ENCODE measurements at regions not wholly inside any gene's neighbourhood (a gene's known extent, or its start where the extent isn't known, plus 50 kb on each side); places are given as distances from the start of the nearest gene placed in this dataset.
"Not testable (repeated sequence)": the region's sequence is repeated elsewhere in the genome, so short reads cannot be mapped to it uniquely, and the experiment has no call there.

GRCh38 chr15:26115229-26115943 is 252.3 kb upstream of the ATP10A start:
- Histone ChIP-seq H3K27me3 (ENCODE audit: insufficient read depth, low read length) (no peaks in the 10 kb centered on the region), H3K4me3 (ENCODE audit: low read length) (no peak overlapping the region), H3K9me3 (ENCODE audit: low read depth, low read length) (no peaks in the 10 kb centered on the region), H3K4me1 (ENCODE audit: insufficient read depth, low read length) (no peaks in the 10 kb centered on the region)

- H3K4me3 ChIP-seq (ENCODE audit: low read length); H3K27me3 ChIP-seq (ENCODE audit: insufficient read depth, low read length); H3K4me1 ChIP-seq (ENCODE audit: insufficient read depth, low read length); H3K9me3 ChIP-seq (ENCODE audit: low read depth, low read length): not testable (repeated sequence)
Measured at GRCh38 chr15:26114128-26114527, 251.0 kb upstream of the ATP10A start.

DNA sequence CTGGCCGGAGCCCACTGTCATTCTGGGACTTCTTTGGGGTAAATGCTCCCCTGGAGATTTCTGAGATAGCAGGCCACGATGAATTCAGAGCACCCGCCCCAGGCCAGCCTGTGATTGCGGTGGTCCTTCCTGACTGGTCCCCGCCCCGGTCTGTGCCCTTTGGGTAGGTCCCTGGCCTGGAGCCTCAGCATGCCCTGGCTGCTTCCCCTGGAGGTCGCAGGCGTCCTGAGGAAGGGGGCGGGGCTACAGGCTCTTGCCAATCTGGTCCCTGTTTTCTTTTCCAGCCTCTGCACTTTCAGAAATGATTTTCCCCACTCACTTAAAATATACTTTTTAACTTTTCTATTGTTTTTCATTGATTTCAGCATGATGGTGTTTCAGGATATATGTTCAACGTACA is 250.2 kb upstream of the ATP10A start:
- no peaks in the 10 kb centered on the region for H3K27me3 ChIP-seq (ENCODE audit: insufficient read depth, low read length)
- H3K9me3 ChIP-seq (ENCODE audit: low read depth, low read length) = no peaks in the 10 kb centered on the region
- H3K4me3 ChIP-seq (ENCODE audit: low read length) = no peak overlapping the region
- H3K4me1 ChIP-seq (ENCODE audit: insufficient read depth, low read length) = no peaks in the 10 kb centered on the region

GRCh38 chr15:26109203-26109602 is 246.1 kb upstream of the ATP10A start:
- H3K4me3 ChIP-seq (ENCODE audit: low read length) = no peak overlapping the region
- no peaks in the 10 kb centered on the region for H3K4me1 ChIP-seq (ENCODE audit: insufficient read depth, low read length)
- peaks cover 4% of the 10 kb centered on the region for H3K9me3 ChIP-seq (ENCODE audit: low read depth, low read length)
- peaks cover 2% of the 10 kb centered on the region for H3K27me3 ChIP-seq (ENCODE audit: insufficient read depth, low read length)

DNA sequence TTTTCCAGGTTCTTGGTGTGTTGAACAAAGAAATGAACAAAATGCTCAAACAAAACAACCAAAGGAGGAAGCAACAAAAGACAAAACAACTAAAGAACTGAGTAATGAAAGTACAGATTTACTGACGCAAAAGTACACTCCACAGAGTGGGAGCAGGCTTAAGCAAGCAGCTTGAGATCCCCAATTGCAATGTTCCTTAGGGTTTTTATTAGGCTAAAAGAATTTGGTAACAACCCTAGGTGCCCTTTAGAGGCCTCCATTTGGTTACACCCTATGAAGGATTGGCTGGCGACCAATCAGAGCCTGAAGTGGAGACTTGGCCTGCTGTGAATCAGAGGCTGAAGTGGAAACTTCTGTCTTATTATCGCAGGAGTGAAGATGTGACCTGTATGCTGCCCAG is 243.4 kb upstream of the ATP10A start:
- peaks cover 2% of the 10 kb centered on the region for H3K27me3 ChIP-seq (ENCODE audit: insufficient read depth, low read length)
- peaks cover 4% of the 10 kb centered on the region for H3K9me3 ChIP-seq (ENCODE audit: low read depth, low read length)
- H3K4me1 ChIP-seq (ENCODE audit: insufficient read depth, low read length) = no peaks in the 10 kb centered on the region
- H3K4me3 ChIP-seq (ENCODE audit: low read length) = no peak overlapping the region

DNA sequence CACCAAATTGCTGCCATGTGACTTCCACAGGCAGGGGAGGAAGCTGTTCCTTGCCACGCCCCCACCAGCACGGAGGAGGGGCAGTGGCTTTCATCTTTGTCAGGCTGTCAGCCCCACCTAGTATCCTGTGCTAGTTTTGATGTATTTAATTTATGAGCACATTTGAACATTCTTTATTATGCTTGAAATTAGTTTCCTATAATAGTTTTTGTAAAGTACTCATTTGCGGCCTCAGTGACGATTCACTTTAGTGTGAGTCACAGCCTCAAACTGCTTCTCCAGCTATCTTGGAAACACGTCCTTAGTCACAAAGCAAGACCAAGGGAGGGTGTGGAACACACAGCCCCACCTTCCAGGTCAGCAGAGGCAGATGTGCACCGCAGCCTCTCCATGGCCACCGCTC is 239.9 kb upstream of the ATP10A start:
- no peak overlapping the region for H3K4me3 ChIP-seq (ENCODE audit: low read length)
- H3K27me3 ChIP-seq (ENCODE audit: insufficient read depth, low read length) = peaks cover 2% of the 10 kb centered on the region
- H3K4me1 ChIP-seq (ENCODE audit: insufficient read depth, low read length) = no peaks in the 10 kb centered on the region
- peaks cover 4% of the 10 kb centered on the region for H3K9me3 ChIP-seq (ENCODE audit: low read depth, low read length)

DNA sequence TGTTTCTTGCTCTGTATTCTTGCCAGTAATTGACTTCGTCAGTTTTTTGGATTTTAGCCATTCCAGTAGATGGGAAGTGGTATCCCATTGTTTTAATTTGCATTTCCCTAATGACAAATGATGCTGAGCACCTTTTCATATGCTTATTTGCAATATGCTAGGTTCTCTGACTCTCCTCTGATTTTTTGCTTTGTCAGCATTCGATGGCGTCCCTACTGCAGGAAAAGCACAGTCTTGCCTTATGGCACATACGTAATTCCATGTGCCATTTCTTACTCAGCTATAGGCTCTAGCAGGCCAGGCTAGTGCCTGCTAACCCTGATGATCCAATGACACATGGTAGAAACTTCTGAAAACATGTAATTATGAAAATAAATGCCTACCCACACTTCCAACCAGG is 239.2 kb upstream of the ATP10A start:
- Histone ChIP-seq H3K27me3 (ENCODE audit: insufficient read depth, low read length) (peaks cover 2% of the 10 kb centered on the region), H3K4me3 (ENCODE audit: low read length) (no peak overlapping the region), H3K4me1 (ENCODE audit: insufficient read depth, low read length) (no peaks in the 10 kb centered on the region), H3K9me3 (ENCODE audit: low read depth, low read length) (peaks cover 4% of the 10 kb centered on the region)

GRCh38 chr15:26101443-26101842 is 238.3 kb upstream of the ATP10A start:
- Histone ChIP-seq H3K4me1 (ENCODE audit: insufficient read depth, low read length) (no peaks in the 10 kb centered on the region), H3K9me3 (ENCODE audit: low read depth, low read length) (peaks cover 3% of the 10 kb centered on the region), H3K27me3 (ENCODE audit: insufficient read depth, low read length) (no peaks in the 10 kb centered on the region), H3K4me3 (ENCODE audit: low read length) (no peak overlapping the region)

- peaks cover 3% of the 10 kb centered on the region for H3K27me3 ChIP-seq (ENCODE audit: insufficient read depth, low read length)
- no peak overlapping the region for H3K4me3 ChIP-seq (ENCODE audit: low read length)
- no peaks in the 10 kb centered on the region for H3K4me1 ChIP-seq (ENCODE audit: insufficient read depth, low read length)
- H3K9me3 ChIP-seq (ENCODE audit: low read depth, low read length) = no peaks in the 10 kb centered on the region
Measured at GRCh38 chr15:26098801-26099200, 235.7 kb upstream of the ATP10A start.

DNA sequence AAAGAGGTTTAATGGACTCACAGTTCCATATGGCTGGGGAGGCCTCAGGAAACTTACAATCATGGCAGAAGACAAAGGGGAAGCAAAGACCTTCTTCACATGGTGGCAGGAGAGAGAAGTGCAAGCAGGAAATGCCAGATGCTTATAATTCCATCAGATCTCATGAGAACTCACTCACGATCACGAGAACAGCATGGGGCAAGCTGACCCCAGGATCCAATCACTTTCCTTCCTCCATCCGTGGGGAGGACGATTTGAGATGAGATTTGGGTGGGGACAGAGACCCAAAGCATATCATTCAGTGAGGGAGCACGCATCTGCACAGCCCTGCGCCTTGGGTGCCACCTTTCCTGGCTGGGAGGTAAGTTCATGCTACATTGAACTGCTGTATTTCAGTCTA is 234.1 kb upstream of the ATP10A start:
- Histone ChIP-seq H3K4me1 (ENCODE audit: insufficient read depth, low read length) (no peaks in the 10 kb centered on the region), H3K9me3 (ENCODE audit: low read depth, low read length) (no peaks in the 10 kb centered on the region), H3K27me3 (ENCODE audit: insufficient read depth, low read length) (peaks cover 8% of the 10 kb centered on the region), H3K4me3 (ENCODE audit: low read length) (no peak overlapping the region)

DNA sequence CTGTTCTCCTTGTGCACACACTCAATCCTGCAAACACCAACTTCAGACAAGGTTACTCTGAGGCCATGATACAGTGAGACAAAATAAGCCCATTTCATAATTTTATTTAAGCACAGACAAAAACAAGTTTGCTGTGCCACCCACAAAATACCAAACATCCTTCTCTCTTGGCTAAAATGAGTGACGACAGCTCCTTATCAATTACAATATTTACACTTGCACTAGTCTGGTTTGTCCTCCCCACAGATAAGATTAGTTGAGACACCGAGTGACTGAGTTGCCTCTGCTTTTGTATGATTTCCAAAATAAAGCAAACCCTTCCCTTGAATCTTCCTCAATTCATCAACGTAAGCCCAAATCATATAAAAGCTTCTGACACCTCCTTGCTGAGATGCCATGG is 233.5 kb upstream of the ATP10A start:
- H3K27me3 ChIP-seq (ENCODE audit: insufficient read depth, low read length) = peaks cover 8% of the 10 kb centered on the region

DNA sequence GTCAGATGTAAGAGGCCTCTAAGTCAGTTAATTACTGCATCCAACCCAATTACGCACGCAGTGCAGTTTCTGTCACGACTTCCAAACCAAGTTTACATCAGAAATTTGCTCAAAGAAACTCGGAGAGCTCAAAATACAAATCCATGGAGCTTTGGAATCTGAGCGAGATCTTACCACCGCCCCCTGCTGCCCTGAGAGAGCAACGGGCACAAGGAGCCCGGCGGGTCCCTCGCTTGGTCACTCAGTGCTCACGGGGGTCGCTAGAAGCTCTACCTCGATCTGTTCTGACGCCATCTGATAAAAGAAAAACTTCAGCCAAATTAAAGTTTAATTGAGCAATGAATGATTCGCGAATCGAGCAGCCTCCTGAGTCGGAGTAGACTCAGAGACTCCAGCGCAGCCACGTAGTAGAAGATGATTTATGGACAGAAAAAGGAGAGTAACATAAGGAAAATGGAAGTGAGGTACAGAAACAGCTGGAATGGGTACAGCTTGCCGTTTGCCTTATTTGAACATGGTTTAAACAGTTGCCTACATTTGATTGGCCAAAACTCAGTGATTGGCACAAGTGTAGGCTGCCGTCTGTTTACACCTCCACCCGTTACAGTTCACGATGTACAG is 232.7 kb upstream of the ATP10A start:
- Histone ChIP-seq H3K4me3 (ENCODE audit: low read length) (no peak overlapping the region), H3K27me3 (ENCODE audit: insufficient read depth, low read length) (peaks cover 8% of the 10 kb centered on the region), H3K4me1 (ENCODE audit: insufficient read depth, low read length) (no peaks in the 10 kb centered on the region), H3K9me3 (ENCODE audit: low read depth, low read length) (no peaks in the 10 kb centered on the region)

More for the DNA sequence above, 233.5 kb upstream of the ATP10A start:
- Histone ChIP-seq H3K9me3 (ENCODE audit: low read depth, low read length) (no peaks in the 10 kb centered on the region), H3K4me1 (ENCODE audit: insufficient read depth, low read length) (no peaks in the 10 kb centered on the region), H3K4me3 (ENCODE audit: low read length) (no peak overlapping the region)

- H3K9me3 ChIP-seq (ENCODE audit: low read depth, low read length) = no peaks in the 10 kb centered on the region
- peaks cover 8% of the 10 kb centered on the region for H3K27me3 ChIP-seq (ENCODE audit: insufficient read depth, low read length)
Measured at GRCh38 chr15:26091184-26091583, 228.1 kb upstream of the ATP10A start.

GRCh38 chr15:26087881-26088280 is 224.8 kb upstream of the ATP10A start:
- Histone ChIP-seq H3K27me3 (ENCODE audit: insufficient read depth, low read length) (no peaks in the 10 kb centered on the region), H3K4me3 (ENCODE audit: low read length) (no peak overlapping the region)

More at GRCh38 chr15:26091184-26091583, 228.1 kb upstream of the ATP10A start:
- no peak overlapping the region for H3K4me3 ChIP-seq (ENCODE audit: low read length)
- no peaks in the 10 kb centered on the region for H3K4me1 ChIP-seq (ENCODE audit: insufficient read depth, low read length)

GRCh38 chr15:26087395-26087794 is 224.3 kb upstream of the ATP10A start:
- H3K9me3 ChIP-seq (ENCODE audit: low read depth, low read length) = no peaks in the 10 kb centered on the region
- H3K4me1 ChIP-seq (ENCODE audit: insufficient read depth, low read length) = peaks cover 5% of the 10 kb centered on the region

More at GRCh38 chr15:26087881-26088280, 224.8 kb upstream of the ATP10A start:
- H3K4me1 ChIP-seq (ENCODE audit: insufficient read depth, low read length) = peaks cover 1% of the 10 kb centered on the region
- H3K9me3 ChIP-seq (ENCODE audit: low read depth, low read length) = no peaks in the 10 kb centered on the region

DNA sequence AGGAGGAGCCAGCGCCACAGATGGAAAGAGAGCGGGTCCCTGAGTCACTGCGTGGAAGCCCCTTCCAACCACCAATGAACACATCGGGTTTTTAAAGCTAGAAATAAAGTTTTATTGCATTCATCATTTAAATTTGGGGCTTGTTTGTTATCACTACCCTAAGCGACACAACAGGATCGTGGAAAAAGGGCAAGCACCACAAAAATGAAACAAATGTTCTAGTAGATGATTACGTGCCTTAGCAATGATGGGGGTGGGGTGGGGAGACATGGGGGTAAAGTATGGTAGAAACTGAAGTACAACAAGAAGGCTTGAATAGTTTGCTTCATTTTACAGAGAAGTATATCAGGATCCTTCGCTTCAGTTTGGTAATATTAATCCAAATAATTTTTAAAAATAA is 221.6 kb upstream of the ATP10A start:
- Histone ChIP-seq H3K4me3 (ENCODE audit: low read length) (no peak overlapping the region), H3K27me3 (ENCODE audit: insufficient read depth, low read length) (no peaks in the 10 kb centered on the region), H3K9me3 (ENCODE audit: low read depth, low read length) (no peaks in the 10 kb centered on the region), H3K4me1 (ENCODE audit: insufficient read depth, low read length) (peaks cover 12% of the 10 kb centered on the region)

More at GRCh38 chr15:26087395-26087794, 224.3 kb upstream of the ATP10A start:
- no peak overlapping the region for H3K4me3 ChIP-seq (ENCODE audit: low read length)
- no peaks in the 10 kb centered on the region for H3K27me3 ChIP-seq (ENCODE audit: insufficient read depth, low read length)

All from mononuclear cell (primary cell).